Erythroblast (primary cell): ENCODE measurements at regions not wholly inside any gene's neighbourhood (a gene's known extent, or its start where the extent isn't known, plus 50 kb on each side); places are given as distances from the start of the nearest gene placed in this dataset.

ENCODE experiments used
- GATA1 ChIP-seq: IDR thresholded peaks from 2 replicates; pipeline ENCODE4 v1.6.1; 2011; ENCODE audit warnings: low read depth, mild to moderate bottlenecking, control low read depth, low read length, moderate library complexity
- POLR2A ChIP-seq: IDR thresholded peaks from 2 replicates; pipeline ENCODE4 v1.6.1; 2011; ENCODE audit warnings: mild to moderate bottlenecking, low read length

GRCh38 chr4:92066485-92066884 is 237.3 kb upstream of the GRID2 start:
- TF ChIP-seq POLR2A (no peak), GATA1 (no peak)
